NCI-H146 (cell line): ENCODE measurements at regions not wholly inside any gene's neighbourhood (a gene's known extent, or its start where the extent isn't known, plus 50 kb on each side); places are given as distances from the start of the nearest gene placed in this dataset.

Source experiments
- DNase-seq: peaks from one replicate; lab custom pipeline; 2025; lab: John Stamatoyannopoulos, UW

GRCh38 chr6:165985806-165986299, 181.8 kb downstream of the TBXT start:
- no peak for DNase-seq

DNA sequence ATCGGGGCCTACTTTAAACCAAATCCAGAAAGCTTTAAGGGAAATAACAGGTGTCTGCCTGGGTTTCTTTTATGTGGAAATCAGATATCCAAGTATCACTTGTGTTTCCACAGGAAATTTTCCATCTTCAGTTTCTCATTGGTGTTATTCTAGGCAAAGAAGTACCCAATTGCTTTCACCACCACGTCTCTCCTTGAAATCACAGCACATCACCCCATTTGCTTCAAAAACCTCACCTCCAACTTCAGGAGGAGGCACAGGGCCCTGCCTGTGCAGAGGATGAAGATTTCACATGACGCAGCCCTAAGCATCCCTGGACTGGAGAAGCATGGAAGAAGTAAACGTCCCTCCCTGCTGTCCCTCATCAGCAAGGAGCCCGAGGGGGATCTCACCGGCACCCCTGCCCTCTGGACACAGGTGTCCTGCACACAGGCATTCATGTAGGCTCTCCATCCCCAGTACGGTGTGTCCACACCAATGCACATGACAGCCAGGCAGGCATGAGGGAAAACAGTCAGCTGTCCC, 182.3 kb downstream of the TBXT start:
- no peak for DNase-seq

GRCh38 chr6:165984729-165985275, 182.8 kb downstream of the TBXT start:
- DNase-seq, result no peak

- DNase-seq, result no peak
These were observed 184.3 kb downstream of the TBXT start for GRCh38 chr6:165983112-165984072.

- no peak for DNase-seq
These were observed 189.2 kb downstream of the TBXT start for GRCh38 chr6:165978476-165978875.

GRCh38 chr6:165976684-165977083, 191.0 kb downstream of the TBXT start:
- no peak for DNase-seq

- DNase-seq, result no peak
These were observed 192.8 kb downstream of the TBXT start for GRCh38 chr6:165974817-165975216.

DNA sequence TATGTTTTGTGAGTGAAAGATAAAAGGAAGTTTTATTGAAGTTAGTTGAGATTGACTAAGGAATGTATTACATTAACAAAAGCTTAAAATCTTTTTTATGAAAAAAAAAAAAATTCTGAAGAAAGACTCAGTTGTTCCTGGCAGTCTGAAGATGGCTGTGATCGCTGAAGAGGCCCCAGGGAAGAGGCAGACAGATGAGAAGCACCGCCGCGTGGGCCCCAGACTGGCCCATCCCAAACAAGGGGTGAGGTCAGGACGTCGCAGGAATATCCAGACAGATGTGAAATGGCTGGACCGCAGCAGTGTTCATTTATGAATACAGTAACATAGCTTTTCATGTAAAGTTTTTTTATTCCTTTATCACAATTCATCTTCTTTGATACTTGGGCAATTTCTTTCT, 194.2 kb downstream of the TBXT start:
- no peak for DNase-seq

DNA sequence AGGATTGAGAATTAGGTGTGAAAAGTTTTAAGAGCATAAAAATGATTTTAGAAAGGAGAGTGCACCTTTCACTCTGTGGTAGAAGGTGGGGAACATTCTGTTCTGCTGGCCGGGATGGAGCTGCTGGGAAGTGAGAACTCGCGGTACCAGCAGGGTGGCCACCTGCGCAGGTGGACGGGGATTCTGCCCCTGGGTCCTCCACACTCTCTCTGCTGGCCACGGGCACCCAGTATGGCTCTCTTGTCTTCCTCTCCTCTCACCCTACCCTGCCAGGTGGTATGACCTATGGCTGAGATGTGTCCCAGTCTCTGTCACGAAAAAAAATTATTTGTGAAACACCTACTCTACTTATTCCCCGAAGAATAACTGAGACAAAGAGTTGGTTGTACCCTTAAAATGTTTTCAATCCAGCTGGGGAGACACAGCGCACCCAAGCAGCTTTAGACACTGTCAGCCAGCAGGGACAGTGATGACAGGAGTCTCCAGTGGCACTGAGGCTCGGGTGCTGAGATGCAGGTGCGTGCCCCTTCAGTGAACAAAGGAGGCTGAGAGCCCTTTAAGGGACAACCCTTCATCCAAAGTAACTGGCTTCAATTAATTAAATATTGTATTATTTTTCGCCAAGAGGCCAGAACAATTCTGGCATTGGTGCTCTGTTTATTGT, 195.4 kb downstream of the TBXT start:
- no peak for DNase-seq

DNA sequence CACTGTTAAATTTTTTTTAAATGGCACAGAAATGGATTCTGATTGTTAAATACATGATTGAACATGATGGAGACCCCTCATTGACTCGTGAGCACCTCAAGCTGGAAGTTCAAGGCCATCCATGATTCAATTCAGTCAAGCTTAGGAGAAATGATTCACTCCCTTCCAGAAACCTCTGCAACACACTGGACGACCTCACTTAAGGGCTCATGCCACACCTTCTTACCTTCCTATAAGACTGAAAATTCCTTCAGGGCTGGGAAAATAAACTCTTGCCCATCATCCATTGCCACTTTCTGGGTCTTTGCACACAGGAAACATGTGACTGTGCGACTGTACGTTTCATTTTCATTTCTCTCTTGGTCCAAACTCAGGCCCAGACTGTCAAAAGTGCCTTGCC, 196.4 kb downstream of the TBXT start:
- DNase-seq, result no peak

GRCh38 chr6:165970001-165970400, 197.7 kb downstream of the TBXT start:
- DNase-seq, result no peak

GRCh38 chr6:165969184-165969583, 198.5 kb downstream of the TBXT start:
- DNase-seq, result no peak

DNA sequence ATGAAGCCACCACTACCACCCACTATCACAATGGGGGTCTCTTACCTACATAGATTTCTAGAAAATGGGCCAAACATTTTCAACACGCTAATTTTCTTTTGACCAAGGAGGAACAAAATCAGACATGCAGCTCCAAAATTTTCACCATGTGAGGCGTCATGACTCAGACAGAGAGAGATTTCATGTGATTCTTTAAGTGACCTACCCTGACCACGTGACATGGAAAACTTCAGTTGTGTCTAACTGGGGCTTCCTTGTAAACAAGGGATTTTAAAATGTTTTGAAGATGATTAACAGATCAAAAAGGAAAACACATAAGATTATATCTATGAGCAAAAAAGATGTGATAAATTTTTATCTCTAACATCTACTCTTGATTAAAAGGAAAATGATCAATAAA, 199.2 kb downstream of the TBXT start:
- no peak for DNase-seq

DNA sequence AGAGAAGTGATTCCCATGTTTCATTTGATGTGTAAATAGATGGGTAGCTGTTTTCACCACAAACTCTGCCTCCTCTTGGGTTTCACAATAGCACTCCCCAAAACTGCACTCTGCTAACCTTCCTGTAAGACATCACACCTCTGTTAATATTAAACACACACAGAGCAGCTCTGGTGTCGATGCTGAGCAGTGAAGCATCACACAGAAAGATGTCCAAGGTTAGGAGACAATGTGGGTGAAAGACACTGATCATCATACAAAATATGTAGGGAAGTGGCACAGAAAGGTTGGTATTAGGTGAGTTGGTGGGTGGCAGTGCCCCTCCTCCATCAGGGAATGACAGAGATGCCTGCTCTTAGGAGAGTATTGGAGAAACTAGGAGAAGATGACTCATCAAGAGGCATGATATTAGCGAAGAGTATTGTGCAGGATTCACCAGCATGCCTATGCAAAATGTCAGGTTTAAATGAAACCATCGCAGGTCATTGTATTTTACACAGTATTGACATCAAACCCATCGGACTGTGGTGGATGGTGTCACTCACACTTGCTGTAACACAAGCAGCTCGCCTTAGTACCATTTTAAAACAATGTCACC, 199.7 kb downstream of the TBXT start:
- no peak for DNase-seq

DNA sequence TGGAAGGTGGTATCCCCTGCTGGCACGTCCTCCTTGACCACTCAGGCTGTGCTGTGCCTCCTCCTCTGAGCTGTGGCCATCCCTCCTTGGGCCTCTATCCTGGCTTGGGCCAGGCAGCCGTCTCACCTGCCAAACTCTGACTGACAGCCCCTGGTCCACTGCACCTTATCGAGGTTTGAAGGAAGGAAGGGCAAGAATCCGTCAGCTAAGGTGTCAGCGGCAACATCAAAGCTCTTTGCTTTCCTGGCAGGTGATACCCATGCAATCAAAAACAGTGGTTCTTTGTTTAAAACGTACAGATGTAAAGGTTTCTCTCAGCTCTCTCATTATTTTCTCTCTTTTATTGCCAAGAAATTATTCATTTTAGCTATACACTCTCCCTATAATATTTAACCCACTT, 203.9 kb downstream of the TBXT start:
- DNase-seq, result no peak

GRCh38 chr6:165962366-165962765, 205.3 kb downstream of the TBXT start:
- DNase-seq, result no peak

DNA sequence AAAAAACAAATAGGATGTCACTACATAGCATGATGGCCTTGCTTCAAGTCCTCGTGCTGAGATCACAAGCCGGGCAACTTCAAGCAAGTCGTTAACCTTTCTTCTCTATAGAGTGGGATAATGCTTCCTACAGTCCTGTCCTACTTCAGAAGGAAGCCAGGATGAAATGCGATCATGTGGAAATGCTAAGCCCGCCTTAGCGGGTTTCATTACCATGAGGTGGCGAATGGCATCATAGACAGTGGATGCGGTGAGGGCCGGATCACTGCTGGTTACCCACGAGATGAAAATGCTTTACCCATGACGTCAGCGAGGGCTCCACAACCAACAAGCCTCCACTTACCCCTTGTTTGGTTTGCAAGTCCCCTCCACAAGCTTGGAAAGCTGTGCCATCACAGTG, 206.4 kb downstream of the TBXT start:
- no peak for DNase-seq

- DNase-seq, result no peak
These were observed 207.0 kb downstream of the TBXT start for GRCh38 chr6:165960695-165961094.

- DNase-seq, result no peak
These were observed 208.0 kb downstream of the TBXT start for GRCh38 chr6:165959627-165960026.

DNA sequence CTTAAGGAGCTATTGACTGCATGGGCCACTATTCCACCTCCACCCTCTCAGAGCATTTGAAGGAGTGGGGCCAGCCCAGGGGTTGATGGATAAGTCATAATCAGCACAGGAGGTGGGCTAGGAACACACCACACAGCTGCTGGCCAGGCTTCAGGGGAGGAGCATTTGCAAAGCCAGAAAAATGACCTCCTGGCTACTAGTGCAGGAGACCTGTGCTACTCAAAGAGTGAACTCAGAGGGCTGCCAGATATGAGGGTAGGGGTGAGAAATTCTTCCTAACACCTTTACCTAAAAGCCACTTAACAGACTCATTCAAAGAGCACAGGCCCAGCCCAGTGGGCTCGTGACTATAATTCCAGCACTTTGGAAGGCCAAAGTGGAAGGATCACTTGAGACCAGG, 210.8 kb downstream of the TBXT start:
- DNase-seq, result no peak

DNA sequence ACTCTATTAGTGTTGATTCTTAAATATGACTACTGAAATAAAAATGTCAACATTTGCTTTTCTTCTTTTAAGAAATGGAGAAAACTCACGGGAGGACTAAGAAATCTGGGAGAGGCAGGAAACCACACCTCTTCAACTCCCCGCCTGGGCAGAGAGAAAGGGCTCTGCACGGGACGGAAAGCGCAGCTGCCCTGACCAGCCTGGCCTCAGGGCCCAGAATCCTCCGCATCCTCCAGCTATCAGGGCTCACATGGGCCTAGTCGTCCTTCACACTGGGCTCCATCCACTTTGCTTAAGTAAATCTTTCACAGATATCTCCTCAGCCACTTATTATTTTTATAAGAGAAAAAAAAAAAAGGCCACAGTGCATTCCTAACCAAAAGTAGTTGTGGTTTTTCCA, 215.1 kb downstream of the TBXT start:
- DNase-seq, result no peak

- DNase-seq, result no peak
These were observed 217.3 kb downstream of the TBXT start for GRCh38 chr6:165950316-165950715.
